ENCODE measurements at regions not wholly inside any gene's neighbourhood (a gene's known extent, or its start where the extent isn't known, plus 50 kb on each side); places are given as distances from the start of the nearest gene placed in this dataset.

- DNase-seq (ENCODE audit: low read depth in 2 of 2), result no peak
Measured at GRCh38 chrX:21056622-21057021, 317.6 kb upstream of the CNKSR2 start.

GRCh38 chrX:21047034-21047455 lies 327.2 kb upstream of the CNKSR2 start:
- DNase-seq (ENCODE audit: low read depth in 2 of 2), result no peak

- DNase-seq (ENCODE audit: low read depth in 2 of 2), result no peak
Measured at GRCh38 chrX:21014326-21014725, 359.9 kb upstream of the CNKSR2 start.

GRCh38 chrX:21004835-21005234 lies 369.4 kb upstream of the CNKSR2 start:
- DNase-seq (ENCODE audit: low read depth in 2 of 2), result no peak

GRCh38 chrX:20995829-20996228 lies 378.4 kb upstream of the CNKSR2 start:
- DNase-seq (ENCODE audit: low read depth in 2 of 2), result no peak

- DNase-seq (ENCODE audit: low read depth in 2 of 2), result no peak
Measured at GRCh38 chrX:20989361-20989760, 384.9 kb upstream of the CNKSR2 start.

GRCh38 chrX:20988804-20989203 lies 385.4 kb upstream of the CNKSR2 start:
- no peak for DNase-seq (ENCODE audit: low read depth in 2 of 2)

- no peak for DNase-seq (ENCODE audit: low read depth in 2 of 2)
Measured at GRCh38 chrX:20988118-20988517, 386.1 kb upstream of the CNKSR2 start.

- DNase-seq (ENCODE audit: low read depth in 2 of 2), result no peak
Measured at GRCh38 chrX:20980426-20980825, 393.8 kb upstream of the CNKSR2 start.

GRCh38 chrX:20974326-20974725 lies 399.9 kb upstream of the CNKSR2 start:
- no peak for DNase-seq (ENCODE audit: low read depth in 2 of 2)

GRCh38 chrX:20973038-20973437 lies 401.2 kb upstream of the CNKSR2 start:
- no peak for DNase-seq (ENCODE audit: low read depth in 2 of 2)

GRCh38 chrX:20971250-20971649 lies 403.0 kb upstream of the CNKSR2 start:
- no peak for DNase-seq (ENCODE audit: low read depth in 2 of 2)

- DNase-seq (ENCODE audit: low read depth in 2 of 2), result no peak
Measured at GRCh38 chrX:20969565-20969964, 404.7 kb upstream of the CNKSR2 start.

GRCh38 chrX:20968996-20969395 lies 405.2 kb upstream of the CNKSR2 start:
- DNase-seq (ENCODE audit: low read depth in 2 of 2), result no peak

GRCh38 chrX:20967725-20968124 lies 406.5 kb upstream of the CNKSR2 start:
- DNase-seq (ENCODE audit: low read depth in 2 of 2), result no peak

- no peak for DNase-seq (ENCODE audit: low read depth in 2 of 2)
Measured at GRCh38 chrX:20965270-20966044, 408.8 kb upstream of the CNKSR2 start.

GRCh38 chrX:20954014-20954413 lies 420.2 kb upstream of the CNKSR2 start:
- no peak for DNase-seq (ENCODE audit: low read depth in 2 of 2)

GRCh38 chrX:20952180-20952579 lies 422.0 kb upstream of the CNKSR2 start:
- no peak for DNase-seq (ENCODE audit: low read depth in 2 of 2)

- no peak for DNase-seq (ENCODE audit: low read depth in 2 of 2)
Measured at GRCh38 chrX:20951016-20951810, 423.0 kb upstream of the CNKSR2 start.

GRCh38 chrX:20947411-20947912 lies 426.8 kb upstream of the CNKSR2 start:
- no peak for DNase-seq (ENCODE audit: low read depth in 2 of 2)

GRCh38 chrX:20913760-20914159 lies 460.5 kb upstream of the CNKSR2 start:
- no peak for DNase-seq (ENCODE audit: low read depth in 2 of 2)

GRCh38 chrX:20906571-20906970 lies 467.6 kb upstream of the CNKSR2 start:
- DNase-seq (ENCODE audit: low read depth in 2 of 2), result no peak

- no peak for DNase-seq (ENCODE audit: low read depth in 2 of 2)
Measured at GRCh38 chrX:20884565-20884964, 489.7 kb upstream of the CNKSR2 start.

All from stimulated activated CD8-positive, alpha-beta memory T cell treated with anti-CD3 and anti-CD28 coated beads, Interleukin-15, amount 100 ng/mL, for 48 hours (primary cell).